ENCODE measurements at regions not wholly inside any gene's neighbourhood (a gene's known extent, or its start where the extent isn't known, plus 50 kb on each side); places are given as distances from the start of the nearest gene placed in this dataset.
"Not testable (repeated sequence)": the region's sequence is repeated elsewhere in the genome, so short reads cannot be mapped to it uniquely, and the experiment has no call there.

GRCh38 chr15:23750179-23750578 lies 63.1 kb upstream of the NDN start:
- DNase-seq: no peak

DNA sequence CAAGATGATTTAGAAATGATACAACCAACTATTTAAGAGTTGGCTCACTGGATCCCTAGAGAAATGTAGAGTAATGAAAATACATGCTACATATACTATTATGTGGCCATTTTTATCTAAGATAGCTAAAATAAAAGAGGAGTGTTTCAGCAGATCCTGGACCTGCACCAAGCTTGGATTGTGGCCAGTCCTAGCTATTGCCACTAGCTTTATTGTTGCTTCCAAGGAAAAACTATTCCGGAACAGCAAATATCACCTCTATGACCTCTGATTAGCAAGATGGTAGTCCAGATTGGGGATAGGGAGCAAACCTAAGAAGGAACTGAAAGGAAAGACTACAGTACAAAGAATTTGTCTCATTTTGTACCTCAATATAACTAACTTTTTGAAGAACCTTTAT lies 63.7 kb upstream of the NDN start:
- no peak for DNase-seq

DNA sequence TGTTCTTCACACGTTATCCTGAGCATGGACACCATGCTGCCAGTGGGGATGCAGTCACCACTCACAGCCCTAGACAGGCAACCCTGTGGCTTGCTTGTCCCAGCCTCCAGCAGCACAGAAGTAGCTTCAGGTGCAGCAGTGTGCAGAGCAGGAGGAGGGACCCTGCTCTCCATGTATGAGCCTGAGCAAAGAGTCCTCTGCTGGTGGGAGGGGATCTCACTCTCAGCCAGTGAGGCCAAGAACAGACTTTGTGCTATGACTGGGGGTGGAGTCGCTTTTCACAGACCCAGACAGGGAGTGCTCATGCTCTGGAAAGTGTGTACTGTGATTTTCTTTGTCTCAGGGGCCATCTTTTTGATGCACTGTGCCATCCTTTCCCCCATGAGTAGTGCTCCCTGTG lies 66.1 kb upstream of the NDN start:
- DNase-seq: no peak

DNA sequence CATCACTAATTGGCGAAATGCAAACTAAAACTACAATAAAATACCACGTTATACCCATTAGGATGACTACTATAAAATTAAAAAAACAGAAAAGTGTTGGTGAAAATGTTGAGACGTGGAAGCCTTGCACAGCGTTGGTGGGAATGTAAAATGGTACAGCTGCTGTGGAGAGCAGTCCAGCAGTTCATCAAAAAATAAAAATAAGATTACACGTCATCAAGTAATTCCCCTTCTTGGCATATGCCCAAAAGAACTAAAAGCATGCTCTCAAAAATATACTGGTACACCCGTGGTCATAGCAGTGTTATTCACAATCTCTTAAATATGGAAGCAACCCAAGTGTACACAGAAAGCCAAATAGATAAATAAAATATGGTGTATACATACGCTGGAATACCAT lies 71.8 kb upstream of the NDN start:
- DNase-seq: no peak

GRCh38 chr15:23760024-23760423 lies 72.9 kb upstream of the NDN start:
- no peak for DNase-seq

DNA sequence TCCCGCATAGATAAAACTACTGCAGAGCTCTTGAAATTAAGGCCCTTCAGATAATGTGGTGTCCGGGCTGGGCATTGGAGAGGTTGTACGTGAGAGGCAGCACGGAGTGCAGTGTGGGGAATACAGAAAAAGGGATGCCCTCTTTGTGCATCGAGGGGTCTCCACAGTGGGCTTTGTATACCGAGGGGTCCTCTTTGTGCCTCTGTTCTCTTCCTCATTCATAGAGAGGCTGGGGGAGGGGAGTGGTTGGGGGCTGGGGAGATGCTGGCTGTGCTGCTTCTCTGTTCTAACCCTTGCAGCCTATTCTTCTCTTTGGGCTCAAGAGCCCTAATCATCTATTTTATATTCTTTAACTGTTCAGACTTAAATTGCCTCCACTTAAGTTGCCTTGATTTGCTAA lies 74.3 kb upstream of the NDN start:
- DNase-seq: no peak

GRCh38 chr15:23762026-23762425 lies 74.9 kb upstream of the NDN start:
- no peak for DNase-seq

- DNase-seq: no peak
These were observed 75.9 kb upstream of the NDN start for GRCh38 chr15:23763021-23763420.

GRCh38 chr15:23764306-23764705 lies 77.2 kb upstream of the NDN start:
- DNase-seq: no peak

DNA sequence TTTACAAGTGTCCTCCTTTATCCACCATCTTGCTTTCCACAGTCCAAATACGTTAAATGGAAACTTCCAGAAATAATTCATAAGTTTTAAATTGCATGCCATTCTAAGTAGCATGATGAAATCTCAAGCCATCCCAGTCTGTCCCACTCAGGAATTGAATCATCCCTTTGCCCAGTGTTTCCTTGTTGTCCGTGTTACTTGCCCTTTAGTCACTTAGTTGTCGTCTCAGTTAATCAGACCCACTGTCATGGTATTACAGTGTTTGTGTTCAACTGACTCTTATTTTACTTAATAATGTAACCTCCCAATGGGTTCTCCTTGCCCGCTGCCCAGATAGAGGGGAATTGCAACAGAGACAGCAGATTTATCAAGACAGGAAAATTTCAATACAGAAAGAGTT lies 77.6 kb upstream of the NDN start:
- DNase-seq: no peak

GRCh38 chr15:23766779-23767178 lies 79.7 kb upstream of the NDN start:
- DNase-seq: not testable (repeated sequence)

GRCh38 chr15:23773093-23773492 lies 86.0 kb upstream of the NDN start:
- DNase-seq: no peak

DNA sequence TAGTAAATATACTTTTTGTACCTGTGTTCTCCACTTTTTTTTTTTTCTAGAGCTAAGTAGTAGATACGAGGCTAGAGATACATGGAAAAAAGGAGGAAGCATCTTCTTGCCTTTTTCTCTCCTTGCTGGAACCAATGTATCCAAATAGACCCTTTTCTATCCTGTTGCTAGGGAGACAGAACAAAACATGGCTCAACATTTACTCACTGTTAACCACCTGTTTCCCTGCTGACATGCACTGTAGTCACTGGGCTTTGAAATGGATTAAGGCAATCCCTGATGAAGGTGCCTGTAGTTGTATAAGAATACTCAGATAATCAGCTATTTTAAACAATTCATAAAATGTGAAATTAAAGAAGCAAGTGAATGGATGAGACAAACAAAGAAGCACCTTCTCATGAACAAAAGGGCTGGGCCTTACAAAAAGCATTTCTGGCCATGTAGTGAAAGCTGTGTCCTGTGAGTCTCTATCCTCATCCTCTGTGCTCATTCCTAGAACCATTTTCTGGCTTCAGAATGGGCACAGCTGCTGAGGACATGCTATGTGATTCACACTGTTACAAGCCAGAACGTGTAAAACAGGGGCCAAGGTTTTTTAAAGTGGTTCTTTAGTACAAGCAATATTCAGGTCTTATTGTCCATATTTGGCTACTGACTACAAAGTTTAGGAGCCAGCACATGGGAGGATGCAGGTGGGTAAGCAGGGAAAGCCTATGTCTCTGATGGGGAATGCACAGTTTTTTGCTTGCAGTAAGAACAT lies 100.4 kb upstream of the NDN start:
- no peak for DNase-seq

DNA sequence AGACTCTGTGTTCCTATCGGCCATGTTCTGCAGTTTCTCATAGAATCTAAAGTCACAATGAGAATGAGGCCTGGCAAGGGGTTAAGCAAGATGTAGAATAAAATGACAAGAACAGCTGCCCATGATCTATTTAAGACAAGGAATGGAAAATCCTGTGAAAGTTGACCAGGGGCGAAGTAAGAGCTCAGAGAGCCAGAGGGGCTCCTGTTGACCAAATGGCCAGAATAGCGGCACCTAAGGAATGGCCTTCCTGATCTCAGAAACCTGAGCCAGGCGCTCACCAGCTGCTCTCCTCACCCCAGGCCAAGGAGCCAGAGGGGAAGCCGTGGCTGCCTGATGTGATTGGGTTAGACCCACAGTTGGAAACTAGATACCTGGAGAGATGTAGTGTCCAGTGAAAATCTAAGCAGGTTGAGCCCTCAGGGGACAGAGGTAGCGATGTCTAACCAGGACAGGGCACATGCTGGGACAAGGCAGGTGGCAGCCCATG lies 106.1 kb upstream of the NDN start:
- no peak for DNase-seq

DNA sequence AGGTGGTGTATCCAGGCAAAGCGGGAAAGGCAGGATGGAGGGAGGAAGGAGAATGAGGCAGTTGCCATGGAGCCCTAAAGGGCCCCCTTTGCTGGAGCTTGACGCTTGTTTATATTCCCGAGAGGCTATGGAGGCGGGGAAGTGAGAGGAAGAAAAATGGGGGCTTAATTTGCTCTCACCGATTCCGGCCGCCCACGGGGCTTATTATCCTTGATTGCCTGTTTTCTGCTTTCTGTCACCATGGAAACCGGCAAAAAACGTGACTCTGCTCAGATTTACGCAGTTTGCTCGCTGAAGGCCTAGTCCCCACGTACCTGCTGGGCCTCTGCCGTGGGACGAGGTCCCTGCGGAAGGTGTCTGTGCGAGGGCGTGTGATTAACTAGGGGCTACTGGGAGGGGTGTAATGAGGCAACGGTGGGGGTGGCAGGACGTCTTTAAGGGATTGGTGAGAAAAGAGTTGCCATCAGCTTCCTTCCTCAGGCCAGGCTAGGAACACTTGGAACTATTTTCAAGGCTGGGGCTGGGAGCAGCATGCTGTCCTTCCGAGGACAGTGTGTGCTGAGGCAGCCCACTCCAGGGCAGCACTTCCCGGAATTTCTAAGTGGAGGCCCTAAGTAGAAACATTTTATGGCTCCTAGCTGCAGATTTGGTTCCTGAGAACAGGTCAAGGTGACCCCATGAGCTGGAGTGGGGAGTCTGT lies 110.8 kb upstream of the NDN start:
- DNase-seq: no peak

DNA sequence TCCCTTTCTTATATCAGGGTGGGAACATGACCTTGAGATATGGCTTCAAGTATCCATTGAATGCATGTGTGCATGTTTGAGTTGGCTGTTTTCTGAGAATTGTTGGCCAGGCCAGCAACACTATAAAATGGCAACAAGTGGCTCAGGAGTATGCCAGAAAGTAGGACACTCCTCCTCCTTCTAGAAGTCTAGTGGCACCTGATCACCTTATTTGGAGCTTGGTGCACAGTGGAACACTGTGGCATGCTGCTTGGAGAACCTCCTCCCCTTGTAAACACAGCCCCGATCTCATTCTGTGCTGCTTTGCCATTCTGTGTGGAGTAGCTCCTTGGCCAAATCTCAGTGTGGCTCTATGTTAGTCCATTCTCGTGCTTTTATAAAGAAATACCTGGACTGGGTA lies 114.8 kb upstream of the NDN start:
- no peak for DNase-seq

- not testable (repeated sequence) for DNase-seq
These were observed 115.9 kb upstream of the NDN start for GRCh38 chr15:23802896-23803435.

DNA sequence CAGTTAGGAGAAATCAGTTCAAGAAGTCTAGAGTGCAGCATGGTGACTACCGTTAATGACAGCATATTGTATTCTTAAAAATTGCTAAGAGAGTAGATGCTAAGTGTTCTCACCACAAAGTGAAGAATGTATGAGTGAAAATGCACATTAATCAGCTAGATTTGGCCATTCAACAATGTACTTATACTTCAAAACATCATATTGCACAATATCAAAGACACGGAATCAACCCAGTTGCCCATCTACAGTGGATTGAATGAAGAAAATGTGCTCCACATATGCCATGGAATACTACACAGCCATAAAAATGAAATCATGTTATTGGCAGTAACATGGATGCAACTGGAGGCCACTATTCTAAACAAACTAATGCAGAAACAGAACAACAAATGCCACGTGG lies 119.9 kb upstream of the NDN start:
- no peak for DNase-seq

DNA sequence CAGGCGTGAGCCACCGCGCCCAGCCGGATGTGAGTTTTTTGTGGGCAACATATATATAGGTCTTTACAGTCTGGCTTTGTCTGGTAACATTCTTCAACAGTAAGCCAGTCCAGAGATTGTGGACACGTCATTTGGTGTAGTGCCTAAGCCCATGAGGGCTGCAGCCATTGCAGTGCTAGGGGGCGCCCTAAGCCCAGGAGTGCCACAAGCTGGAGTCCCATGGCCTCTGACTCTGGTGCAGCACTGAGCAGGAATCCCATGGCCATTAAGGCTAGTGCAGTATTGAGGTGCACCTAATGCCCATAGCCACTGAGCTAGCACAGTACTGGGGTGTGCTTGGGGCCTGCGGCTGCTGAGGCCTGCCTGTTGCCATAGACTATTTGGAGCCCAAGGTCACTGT lies 136.4 kb upstream of the NDN start:
- DNase-seq: peak in 1 of 2 donors; percentile 1

GRCh38 chr15:23828786-23829185 lies 141.7 kb upstream of the NDN start:
- no peak for DNase-seq

DNA sequence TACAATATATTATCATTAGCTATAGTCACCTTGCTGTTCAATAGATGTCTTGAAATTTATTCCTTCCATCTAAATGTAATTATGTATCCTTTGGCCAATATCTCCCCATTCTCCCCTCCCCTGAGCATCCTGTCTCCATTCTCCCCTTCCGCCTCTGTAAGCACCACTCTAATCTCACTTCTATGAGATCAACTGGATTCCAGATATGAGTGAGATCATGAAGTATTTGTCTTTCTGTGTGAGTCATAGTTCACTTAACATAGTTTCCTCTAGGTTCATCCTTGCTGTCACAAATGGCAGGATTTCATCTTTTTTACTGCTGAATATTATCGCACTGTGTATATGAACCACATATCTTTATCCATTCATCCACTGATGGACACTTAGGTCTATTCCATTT lies 148.8 kb upstream of the NDN start:
- no peak for DNase-seq

DNA sequence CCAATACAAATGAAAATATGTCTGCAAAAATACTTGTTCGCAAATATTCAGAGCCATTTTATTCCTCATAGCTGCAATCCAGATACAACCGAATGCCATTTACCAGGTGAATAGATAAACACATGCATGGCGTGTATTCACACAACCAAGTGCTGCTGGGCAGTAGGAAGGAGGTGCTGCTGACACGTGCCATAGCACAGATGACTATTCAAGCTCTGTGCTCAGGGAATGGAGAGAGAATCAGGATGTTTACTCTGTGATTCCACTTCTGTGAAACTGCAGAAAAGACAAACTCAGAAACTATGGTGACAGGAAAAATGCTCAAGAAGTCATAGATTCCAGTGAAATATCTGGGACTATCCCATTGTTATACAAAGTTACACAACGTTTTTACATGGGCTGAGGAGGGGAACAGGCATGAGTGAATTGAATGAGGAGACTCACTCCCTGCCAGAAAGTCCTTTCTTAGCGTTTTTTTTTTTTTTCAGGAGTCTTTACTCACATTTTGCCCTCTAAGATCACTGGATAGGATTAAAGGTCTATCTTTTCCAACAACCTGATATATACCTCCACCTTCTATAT lies 152.9 kb upstream of the NDN start:
- no peak for DNase-seq

GRCh38 chr15:23846218-23846617 lies 159.1 kb upstream of the NDN start:
- no peak for DNase-seq

- DNase-seq: no peak
These were observed 163.6 kb upstream of the NDN start for GRCh38 chr15:23850666-23851065.
